Transverse colon (tissue), 3 donors: ENCODE measurements at regions not wholly inside any gene's neighbourhood (a gene's known extent, or its start where the extent isn't known, plus 50 kb on each side); places are given as distances from the start of the nearest gene placed in this dataset.

Experiments used
- CTCF ChIP-seq, 5 experiments: fragments of 200-600 bp in 3 of 5; fragments of 450-650 bp in 2 of 5; sonication (generic) in 3 of 5; IDR thresholded peaks; 1 replicate in 2 of 5; 2 replicates in 3 of 5; pipeline ENCODE4 v1.5.1; 2016 to 2017; ENCODE audit warnings: antibody characterized with exemption in 5 of 5, inconsistent platforms in 3 of 5, mild to moderate bottlenecking in 2 of 5, moderate library complexity in 1 of 5
- POLR2A ChIP-seq: fragments of 450-650 bp; IDR thresholded peaks from one replicate; pipeline ENCODE4 v1.6.1; 2016; ENCODE audit warnings: antibody characterized with exemption, mild to moderate bottlenecking, moderate library complexity

- TF ChIP-seq CTCF (IDR thresholded peaks at IDR 0.05) (no peak), POLR2A (no peak)
Measured at GRCh38 chr9:38127271-38127839, 58.3 kb upstream of the SHB start.
